HG03064 (cell line): ENCODE measurements at regions not wholly inside any gene's neighbourhood (a gene's known extent, or its start where the extent isn't known, plus 50 kb on each side); places are given as distances from the start of the nearest gene placed in this dataset.
"Not testable (repeated sequence)": the region's sequence is repeated elsewhere in the genome, so short reads cannot be mapped to it uniquely, and the experiment has no call there.

Experiments
- ATAC-seq: cut with Tn5 transposase; IDR thresholded peaks from one replicate; pipeline ENCODE4 v1.9.1; 2021; ENCODE audit warnings: low read depth; ENCODE audit not compliant: unreplicated experiment

- ATAC-seq = no peak
Measured at GRCh38 chr2:15816674-15817406, 123.5 kb upstream of the MYCN start.

- no peak for ATAC-seq
Measured at GRCh38 chr2:15817748-15818147, 122.6 kb upstream of the MYCN start.

- no peak for ATAC-seq
Measured at GRCh38 chr2:15818318-15818753, 122.0 kb upstream of the MYCN start.

- ATAC-seq = no peak
Measured at GRCh38 chr2:15818881-15819280, 121.5 kb upstream of the MYCN start.

GRCh38 chr2:15819562-15820256 lies 120.6 kb upstream of the MYCN start:
- ATAC-seq = no peak

- no peak for ATAC-seq
Measured at GRCh38 chr2:15820257-15820566, 120.1 kb upstream of the MYCN start.

- ATAC-seq = no peak
Measured at GRCh38 chr2:15820927-15821326, 119.4 kb upstream of the MYCN start.

- ATAC-seq = no peak
Measured at GRCh38 chr2:15822151-15823044, 118.0 kb upstream of the MYCN start.

GRCh38 chr2:15823459-15824396 lies 116.6 kb upstream of the MYCN start:
- no peak for ATAC-seq

GRCh38 chr2:15824467-15824866 lies 115.9 kb upstream of the MYCN start:
- not testable (repeated sequence) for ATAC-seq

- ATAC-seq = no peak
Measured at GRCh38 chr2:15825276-15825980, 114.9 kb upstream of the MYCN start.

GRCh38 chr2:15826273-15826717 lies 114.1 kb upstream of the MYCN start:
- no peak for ATAC-seq

GRCh38 chr2:15827001-15827400 lies 113.3 kb upstream of the MYCN start:
- no peak for ATAC-seq

- no peak for ATAC-seq
Measured at GRCh38 chr2:15828576-15828975, 111.8 kb upstream of the MYCN start.

GRCh38 chr2:15829091-15829801 lies 111.1 kb upstream of the MYCN start:
- ATAC-seq = no peak

GRCh38 chr2:15829985-15830384 lies 110.4 kb upstream of the MYCN start:
- no peak for ATAC-seq

GRCh38 chr2:15830937-15831549 lies 109.3 kb upstream of the MYCN start:
- no peak for ATAC-seq

- no peak for ATAC-seq
Measured at GRCh38 chr2:15832030-15832709, 108.2 kb upstream of the MYCN start.
